Ecto neural progenitor cell (in vitro differentiated cells): ENCODE measurements at regions not wholly inside any gene's neighbourhood (a gene's known extent, or its start where the extent isn't known, plus 50 kb on each side); places are given as distances from the start of the nearest gene placed in this dataset.
"Not testable (repeated sequence)": the region's sequence is repeated elsewhere in the genome, so short reads cannot be mapped to it uniquely, and the experiment has no call there.

ENCODE experiments used
- DNase-seq: peaks from one replicate; pipeline ENCODE4 v3.0.0-alpha.2; 2018; ENCODE audit warnings: low spot score

DNA sequence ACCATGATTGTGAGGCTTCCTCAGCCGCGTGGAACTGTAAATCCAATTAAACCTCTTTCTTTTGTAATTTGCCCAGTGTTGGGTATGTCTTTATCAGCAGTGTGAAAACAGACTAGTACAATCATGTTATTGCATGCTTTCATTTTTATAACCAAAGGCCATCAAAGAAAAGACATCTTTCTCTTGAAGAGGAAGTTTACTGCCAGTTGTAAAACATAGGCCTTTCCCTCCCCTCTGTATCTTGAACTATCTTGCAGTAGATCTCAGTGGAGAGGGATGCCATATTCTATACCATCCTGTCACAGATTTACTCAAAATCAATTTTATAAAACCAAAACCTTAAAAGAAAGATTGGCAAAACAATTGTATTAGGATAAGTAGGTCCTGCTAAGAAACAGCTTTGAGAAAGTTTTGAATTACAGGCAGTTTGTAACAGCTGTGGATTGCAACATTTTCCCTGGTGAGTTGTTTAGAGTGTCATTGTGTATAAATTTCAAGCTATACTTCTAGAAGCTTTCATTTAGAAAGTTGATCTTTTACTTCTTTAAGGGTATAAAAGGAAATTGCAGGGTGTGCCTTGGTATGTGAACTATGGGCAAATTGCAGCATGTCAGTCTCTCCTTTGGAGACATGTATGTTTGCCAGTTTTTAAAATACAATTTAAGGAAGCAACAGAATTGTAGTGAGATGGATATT is 128.0 kb downstream of the ATP23 start:
- no peak for DNase-seq

DNA sequence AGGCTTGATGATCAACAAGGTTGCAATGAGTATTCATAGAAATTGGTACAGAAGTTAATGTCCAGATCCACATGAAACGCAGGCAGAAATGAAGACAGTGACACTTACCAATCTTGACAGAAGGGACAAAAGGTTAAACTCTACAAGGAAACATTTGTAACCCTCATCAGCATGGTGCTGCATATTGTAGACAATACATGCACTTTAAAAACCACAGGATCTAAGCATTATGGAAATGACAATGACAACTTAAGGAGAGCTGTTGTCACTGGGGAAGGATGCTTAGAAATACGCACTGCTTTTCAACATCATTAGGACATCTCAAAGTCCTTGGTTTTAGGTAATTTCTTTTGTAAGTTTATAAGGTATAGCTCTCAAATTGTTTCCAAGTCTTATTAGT is 130.6 kb downstream of the ATP23 start:
- DNase-seq = no peak

DNA sequence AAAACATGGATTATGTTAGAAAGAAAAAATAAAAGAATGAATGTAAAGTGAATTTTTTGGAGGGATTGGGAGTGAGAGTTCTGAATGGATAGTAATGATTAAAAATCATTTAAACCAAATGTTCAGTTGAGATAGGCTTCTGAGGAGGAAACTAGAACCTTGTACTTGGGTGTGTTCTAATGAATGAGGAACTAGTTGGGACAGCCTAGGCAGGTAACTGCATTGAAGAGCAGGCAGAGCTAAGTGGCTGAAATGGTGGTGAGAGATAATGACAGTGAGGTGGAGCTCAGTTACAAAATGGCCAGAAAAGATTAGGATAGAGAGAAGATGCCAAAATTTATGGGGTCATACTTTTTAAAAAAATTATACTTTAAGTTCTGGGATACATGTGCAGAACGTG is 132.9 kb downstream of the ATP23 start:
- no peak for DNase-seq

DNA sequence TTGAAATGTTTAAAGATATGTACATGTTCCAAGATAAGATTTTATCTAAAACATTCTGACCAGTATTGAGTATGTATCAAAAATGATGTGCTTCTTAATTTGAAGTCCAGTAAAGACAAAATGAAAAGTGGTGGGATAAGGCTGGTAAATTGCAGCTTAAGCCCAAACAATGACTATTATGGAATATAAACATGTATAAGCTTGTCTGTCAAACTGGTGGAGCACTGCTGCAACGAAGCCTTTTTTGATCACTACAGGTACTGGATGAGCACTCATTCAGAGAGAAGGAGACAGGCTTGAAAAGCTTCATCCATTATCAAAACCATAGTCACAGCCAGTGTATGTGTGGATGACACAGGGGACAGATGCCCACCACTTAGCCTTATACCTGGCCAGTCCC is 138.4 kb downstream of the ATP23 start:
- DNase-seq = no peak

DNA sequence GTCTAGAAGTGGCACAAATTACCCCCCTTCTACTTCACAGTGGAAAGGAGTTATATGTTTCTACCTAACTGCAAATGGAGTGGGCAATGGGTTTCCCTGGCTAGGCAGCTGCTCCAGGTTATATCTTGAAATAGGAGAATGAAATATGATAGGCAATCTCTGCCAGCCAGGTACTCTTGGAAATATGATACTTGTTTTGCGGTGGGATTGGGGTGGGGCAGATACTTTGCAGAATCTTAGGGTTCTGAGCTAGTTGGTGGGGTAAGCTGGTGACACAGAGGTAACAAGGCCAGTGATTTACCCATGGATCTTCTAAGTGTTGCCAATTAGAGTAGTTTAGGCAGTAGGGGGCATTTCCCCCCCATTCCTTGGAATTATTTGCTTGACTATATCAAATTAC is 140.1 kb downstream of the ATP23 start:
- no peak for DNase-seq

DNA sequence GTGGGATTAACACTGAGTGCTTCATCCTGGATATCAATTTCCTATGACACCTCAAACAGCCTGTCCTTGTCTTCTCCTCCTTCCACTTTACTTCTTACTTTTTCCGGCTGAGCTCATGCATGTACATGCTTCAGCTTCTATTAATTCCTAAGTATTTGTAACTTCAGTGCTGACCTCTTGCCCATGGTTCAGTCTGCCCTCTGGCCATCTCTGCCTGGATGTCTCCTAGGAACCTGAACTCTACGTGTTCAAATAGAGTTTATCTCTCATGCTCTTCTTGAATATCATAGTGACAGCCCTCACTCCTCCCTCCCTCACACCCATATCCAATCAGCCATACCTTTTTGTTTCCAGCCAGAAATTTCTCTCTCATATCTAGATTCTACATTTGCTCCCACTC is 141.6 kb downstream of the ATP23 start:
- no peak for DNase-seq

DNA sequence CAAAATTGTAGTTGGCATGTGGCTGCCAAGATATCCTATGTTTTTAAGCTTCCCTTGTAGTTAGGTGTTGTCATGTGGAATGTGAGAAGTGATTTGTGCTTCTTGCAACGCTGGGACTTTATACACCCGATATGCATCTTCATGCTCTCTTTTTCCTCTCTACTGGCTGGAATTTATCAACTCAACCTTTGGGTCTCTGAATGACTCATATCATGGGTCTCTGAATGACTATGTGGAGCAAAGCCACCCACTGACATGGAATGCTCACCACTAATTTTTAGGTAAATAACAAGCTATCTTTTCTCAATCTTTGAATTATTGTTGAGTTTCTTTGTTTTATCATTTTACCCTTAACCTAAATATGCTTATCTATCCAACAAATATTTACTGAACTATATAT is 144.6 kb downstream of the ATP23 start:
- no peak for DNase-seq

DNA sequence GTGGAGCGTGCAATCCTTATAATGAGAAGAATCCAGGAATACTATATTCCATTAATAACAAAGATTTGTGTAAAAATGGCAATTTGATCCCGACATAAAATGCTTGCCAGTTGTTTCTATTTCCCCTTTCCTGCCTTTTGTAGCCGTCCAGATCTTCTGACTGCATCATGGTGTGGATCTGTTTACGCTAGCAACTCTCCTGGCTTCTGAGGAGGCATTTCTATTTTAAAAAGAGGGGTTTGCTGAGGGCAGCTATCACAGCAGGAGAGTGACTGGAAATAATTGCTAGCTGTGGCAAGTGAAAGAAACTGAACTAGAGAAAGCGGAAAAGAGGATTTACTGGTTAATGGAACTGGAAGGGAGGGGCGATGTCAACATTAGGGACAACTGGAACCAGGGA is 145.6 kb downstream of the ATP23 start:
- DNase-seq = no peak

DNA sequence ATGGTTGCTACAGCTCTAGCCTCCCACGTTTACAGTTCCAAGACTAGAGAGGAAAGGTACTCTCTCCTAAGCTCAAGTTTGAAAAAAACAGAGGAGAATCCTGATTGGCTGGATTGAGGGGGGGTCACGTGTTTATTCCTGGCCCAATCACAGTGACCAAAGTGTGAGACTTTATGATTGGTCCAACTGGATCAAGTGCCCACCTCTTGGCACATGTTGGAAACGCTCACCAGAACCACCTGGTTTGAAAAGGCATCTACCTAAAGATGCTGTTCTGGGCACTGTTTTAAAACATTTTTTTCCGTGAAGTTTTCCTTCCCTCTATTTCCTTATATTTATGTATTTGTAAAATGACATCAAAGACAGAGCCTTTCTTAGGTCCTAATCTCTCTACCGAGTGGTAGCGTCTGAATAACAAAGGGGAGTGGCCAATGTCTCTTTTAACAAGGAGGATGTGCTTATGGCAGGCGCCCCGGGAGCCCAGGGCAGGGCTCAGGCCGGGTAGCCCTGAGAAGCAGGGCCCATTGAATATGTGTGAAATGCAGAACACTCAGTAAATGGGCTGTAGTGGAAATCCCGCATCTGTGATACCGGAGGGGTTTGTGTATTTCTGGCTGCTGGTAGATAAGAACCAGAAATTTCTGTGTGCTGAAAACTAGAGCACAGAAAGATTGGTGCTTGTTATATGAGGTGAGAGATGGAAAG is 146.2 kb downstream of the ATP23 start:
- no peak for DNase-seq

DNA sequence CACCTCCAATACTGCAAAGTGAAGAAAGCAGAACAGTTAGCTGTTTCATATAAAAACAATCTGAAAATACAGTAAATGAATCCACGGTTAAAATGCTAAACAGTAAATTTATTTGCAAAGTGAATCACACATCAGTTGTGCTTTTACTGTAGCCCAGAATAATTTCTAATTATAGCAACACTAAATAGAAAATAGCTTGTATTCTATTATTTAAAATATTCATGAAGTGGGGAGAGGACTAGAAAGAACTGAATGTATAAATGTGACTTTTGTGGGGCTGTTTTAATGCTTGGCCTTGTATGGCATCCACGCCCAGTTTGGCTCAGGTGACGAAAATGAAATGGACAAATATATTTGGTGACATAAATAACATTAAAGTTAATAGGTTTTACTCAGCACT is 148.2 kb downstream of the ATP23 start:
- DNase-seq = no peak

DNA sequence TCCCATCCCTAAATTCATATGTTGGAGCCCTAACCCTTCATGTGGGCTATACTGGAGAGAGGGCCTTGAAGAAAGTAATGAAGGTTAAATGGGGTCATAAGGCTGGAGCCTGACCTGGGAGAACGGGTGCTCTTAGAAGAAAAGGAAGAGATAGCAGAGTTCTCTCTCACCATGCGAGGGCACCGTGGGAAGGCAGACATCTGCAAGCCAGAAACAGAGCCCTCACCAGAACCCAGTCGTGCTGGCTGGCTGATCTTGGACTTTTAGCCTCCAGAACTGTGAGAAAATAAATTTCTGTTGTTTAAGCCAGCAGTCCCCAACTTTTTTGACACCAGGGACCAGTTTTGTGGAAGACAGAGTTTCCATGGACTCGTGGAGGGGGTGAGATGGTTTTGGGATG is 149.3 kb downstream of the ATP23 start:
- no peak for DNase-seq

DNA sequence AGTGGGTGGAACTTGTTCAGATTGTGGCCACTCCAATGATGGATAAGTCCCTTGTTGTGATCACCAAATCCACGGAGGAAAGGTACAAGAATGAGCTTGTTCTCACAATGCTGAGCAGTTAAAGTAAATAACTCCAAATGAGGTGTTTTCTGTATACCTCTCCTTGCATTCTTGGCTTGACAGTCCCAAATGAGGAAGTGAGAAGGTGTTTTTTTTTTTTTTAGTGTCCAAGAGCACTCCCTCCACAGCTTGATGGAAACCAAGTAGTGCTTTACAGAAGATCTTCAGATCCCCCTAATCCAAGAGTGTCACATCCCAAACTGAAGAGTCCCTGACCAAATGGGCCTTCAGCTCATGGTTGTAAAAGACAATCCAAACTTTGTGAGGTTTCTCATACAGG is 153.6 kb downstream of the ATP23 start:
- DNase-seq = no peak

DNA sequence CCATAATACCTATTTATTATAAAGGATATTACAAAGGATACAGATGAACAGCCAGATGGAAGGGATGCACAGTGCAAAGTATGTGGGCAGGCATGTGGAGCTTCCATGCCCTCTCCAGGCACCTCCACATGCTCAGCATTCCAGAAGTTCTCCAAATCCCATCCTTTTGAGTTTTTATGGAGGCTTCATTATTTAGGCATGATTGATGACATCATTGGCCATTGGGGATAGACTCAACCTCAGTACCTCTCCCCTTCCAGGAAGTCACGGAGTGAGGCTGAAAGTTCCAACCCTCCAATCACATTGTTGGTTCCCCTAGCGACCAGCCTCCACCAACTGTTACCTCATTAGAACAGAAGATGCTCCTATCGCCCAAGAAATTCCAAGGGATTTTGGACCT is 156.4 kb downstream of the ATP23 start:
- DNase-seq = no peak

DNA sequence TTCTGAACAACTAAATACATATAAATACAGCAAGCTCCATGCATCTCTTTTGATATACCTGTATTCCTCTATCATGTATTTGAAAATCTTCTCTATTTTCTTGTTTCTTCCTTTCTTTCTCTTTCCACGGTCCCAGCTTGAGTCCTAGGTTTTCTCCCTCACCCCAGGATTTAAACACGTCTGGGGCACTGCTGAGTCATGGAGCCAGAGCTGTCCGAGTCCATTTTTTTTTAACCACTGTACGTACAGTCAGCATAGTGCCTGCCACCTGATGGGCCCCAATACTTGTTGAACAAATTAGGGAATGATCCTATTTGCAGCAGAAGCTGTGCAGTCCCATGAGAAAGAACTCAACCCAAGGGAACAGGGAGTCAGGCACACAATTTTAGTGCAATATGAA is 158.1 kb downstream of the ATP23 start:
- no peak for DNase-seq

DNA sequence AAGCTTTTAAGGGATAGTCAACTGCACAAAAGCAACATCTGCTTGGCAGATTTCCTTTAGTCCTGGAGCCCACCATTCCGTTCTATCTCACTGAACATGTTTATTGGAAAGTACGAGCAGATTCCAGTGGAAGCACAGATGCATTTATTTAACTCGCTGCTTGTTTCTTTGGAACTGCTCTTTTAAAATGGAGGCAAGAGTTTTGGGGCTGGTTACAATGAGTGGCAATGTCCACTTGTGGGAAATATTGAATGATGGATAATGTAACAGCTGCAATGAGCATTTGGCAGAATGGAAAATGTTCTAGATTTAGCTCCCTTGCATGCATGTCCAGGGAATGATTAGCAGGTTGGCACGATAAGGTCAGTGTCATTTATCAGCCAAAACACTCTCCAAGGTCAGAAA is 163.0 kb downstream of the ATP23 start:
- DNase-seq = no peak

DNA sequence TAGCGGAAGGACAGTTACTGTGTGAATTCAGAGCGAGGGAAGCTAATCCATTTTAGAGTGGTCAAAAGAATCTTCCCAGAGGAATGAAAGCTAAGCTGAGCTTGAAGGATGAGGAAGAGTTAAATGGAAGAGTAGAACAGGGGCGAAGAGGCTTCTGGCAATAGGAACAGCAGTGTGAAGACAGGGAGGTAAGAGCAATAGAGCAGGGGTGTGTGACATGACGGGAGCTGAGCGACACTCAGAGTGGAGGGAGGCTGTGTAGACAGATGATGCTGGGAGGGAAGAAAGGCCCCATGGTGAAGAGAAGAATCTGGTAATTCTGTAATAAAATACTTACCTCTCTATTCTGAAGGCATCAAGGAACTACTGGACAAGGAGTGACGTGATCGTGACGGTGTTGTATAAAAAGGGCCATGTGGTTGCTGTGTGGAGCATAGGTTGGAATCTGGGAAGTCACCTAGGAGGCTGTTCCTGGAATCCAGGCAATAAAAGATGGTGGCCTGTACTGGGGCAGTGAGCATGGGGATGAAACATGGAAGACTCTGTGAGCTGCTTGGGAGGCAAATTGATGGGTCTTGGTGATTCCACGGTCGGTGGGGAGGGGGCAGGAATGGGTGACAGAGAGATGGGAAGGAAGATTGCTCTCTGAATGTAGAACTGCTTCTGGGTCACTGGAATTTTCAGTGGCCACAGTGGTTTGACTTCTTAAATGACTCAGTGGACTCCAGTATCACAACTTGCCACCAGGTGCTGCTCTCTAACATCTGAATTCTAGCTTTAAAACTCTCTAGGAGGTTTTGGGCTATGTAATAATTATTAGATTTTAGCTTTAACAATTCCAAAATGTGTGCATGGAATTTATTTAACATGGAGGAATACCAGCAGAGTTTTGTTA is 164.1 kb downstream of the ATP23 start:
- no peak for DNase-seq

DNA sequence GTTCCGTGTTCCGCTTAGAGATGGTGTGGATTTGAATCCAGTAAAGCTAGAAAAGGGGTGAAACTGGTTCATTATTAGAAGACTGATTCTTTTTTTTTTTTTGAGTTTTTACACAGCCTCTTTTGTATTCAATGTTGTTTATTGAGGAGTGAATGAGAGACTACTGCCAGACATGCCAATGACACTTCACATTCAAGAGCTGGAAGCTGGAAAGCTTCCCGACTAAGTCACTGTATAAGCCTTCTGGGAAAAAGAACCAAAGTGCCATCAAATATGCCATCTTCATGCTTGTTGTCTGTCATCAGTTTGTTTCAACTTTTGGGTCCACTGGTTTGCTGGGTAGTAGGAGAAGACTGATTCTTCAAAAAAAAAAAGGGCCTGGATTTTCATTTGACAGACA is 164.8 kb downstream of the ATP23 start:
- DNase-seq = no peak

DNA sequence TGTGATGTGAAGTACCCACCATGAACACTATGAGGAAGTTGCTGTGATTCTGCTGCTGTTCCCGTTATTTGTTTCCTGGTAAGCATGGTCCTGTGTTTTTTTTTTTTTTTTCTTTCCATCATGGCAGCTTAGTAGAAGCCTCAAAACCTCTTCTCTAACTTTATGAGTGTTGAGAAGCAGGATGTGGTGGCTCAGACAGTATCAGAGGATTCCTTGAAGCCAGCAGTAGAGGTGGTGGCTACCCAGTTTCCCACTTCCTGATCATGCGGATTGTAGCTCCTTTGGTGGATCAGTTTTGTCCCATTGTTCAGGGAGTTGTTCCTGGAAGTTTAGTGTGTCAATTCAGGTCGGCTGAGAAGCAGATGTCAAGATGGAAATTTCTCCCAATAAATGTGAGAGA is 175.8 kb downstream of the ATP23 start:
- no peak for DNase-seq

DNA sequence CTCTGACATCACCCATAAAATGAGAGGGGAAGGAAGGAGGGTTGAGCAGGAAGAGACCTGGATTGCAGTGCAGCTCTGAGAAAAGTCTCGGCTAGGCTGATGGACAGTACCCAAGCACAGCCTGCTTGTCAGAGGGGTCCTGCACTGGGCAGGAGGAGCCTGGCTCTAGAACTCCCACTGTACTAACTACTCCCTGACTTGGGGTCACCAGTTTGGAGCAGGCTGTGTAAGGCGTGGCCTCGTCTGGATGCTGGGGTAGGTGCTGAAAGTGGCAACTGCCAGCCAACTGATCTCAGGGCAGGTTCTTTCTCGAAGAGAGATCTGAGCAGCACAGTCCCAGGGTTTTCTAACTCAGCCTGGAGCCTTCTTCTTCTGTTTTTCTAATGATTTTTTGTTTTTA is 176.3 kb downstream of the ATP23 start:
- DNase-seq = no peak

DNA sequence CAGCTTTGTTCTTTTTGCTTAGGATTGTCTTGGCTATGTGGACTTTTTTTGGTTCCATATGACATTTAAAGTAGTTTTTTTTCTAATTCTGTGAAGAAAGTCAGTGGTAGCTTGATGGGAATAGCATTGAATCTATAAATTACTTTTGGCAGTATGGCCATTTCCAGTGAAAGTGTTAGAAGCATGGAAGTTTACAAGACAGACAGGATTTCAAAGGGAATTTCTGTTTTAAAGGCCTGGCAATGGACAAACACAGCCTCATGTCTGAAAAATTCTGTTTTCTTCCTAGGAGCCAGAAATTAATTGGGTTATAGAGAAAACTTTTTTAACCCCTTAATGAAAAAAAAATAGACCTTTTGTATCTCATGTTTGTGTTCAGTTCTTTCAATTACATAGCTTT is 184.4 kb downstream of the ATP23 start:
- DNase-seq = not testable (repeated sequence)

DNA sequence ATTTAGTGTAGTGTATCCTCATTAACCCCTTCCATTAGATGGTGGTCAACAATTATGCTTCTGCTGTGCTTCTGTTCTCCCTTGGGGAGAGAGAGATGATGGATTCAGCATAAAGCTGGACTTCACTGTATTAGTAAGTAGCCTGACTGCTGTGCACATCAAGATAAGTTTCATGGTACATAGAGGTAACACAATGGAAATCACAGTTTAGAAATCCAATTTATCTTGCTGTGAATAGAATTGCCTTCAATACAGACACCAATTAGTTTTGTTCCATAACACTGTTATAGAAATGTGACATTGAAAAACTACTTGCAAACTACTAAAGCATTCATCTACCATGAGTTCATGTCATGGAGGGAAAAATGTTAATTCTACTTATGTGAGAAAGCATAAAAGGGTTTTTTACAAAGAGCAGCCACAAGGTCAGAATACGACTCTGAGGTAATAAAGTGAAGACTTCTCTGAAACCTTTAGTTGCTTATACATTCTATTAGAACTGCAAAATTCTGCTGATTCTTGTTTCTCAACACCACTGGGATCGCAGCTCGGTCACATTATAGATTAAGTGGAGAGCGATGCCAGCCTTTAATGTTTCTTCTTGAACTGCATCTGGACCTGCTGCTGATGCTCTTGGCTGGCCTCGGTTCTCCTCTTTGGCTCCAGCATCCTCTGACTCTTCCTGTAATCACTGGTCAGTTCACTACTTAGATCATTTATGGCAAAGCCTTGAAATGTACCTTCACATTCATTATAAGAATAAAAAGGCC is 190.8 kb downstream of the ATP23 start:
- DNase-seq = no peak

DNA sequence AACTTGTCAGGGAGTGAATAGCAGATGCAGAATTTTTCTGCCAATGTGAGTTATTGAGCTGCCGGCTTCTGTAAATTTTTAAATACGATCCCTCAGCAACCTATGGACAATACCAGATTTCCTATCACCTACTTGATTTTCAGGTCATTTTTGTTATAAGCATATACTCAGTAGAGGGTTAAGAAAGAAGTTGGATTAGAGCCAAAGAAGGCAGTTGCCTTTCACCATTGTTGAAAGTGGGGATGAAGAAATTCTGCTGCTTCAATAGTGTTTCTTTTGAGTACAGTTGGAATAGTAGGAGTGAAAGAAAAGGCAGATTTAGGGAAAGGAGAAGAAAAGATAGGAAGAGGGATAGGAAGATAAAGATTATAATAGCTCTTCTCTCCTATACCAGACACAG is 197.1 kb downstream of the ATP23 start:
- no peak for DNase-seq
